ENCODE measurements at regions not wholly inside any gene's neighbourhood (a gene's known extent, or its start where the extent isn't known, plus 50 kb on each side); places are given as distances from the start of the nearest gene placed in this dataset.

GRCh38 chr5:118692811-118693342 lies 295.5 kb downstream of the DTWD2 start:
- no peak overlapping the region for H3K4me3 ChIP-seq (ENCODE audit: low read length)
- no peak for TF ChIP-seq CTCF (conservative IDR thresholded peaks at IDR 0.05; ENCODE audit: low read depth, low read length)
- no peak for DNase-seq (ENCODE audit: low read depth)

GRCh38 chr5:118687661-118688621 lies 300.4 kb downstream of the DTWD2 start:
- TF ChIP-seq CTCF (conservative IDR thresholded peaks at IDR 0.05; ENCODE audit: low read depth, low read length), result no peak
- no peak overlapping the region for H3K4me3 ChIP-seq (ENCODE audit: low read length)

DNA sequence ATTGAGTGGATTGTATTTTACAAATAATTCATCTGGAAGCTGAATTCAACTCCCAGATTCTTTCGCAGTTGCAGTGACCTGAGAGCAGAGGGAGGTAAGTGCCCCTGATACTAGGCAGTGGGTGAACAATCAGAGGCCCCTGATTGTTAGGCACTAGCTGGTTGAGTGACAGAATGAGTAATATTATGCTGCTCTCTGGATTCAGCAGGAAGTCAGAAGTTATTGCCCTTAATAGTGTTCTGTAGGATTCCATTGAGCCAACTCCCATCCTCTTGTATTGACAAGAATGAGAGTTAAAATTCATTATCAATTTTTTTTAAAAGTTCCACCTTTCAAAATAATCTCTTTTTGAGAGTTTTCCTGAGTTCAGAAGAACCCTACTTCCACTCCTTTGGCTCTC lies 301.2 kb downstream of the DTWD2 start:
- DNase-seq (ENCODE audit: low read depth), result no peak
- TF ChIP-seq CTCF (conservative IDR thresholded peaks at IDR 0.05; ENCODE audit: low read depth, low read length), result no peak
- H3K4me3 ChIP-seq (ENCODE audit: low read length), result no peak overlapping the region

More at GRCh38 chr5:118687661-118688621, 300.4 kb downstream of the DTWD2 start:
- DNase-seq (ENCODE audit: low read depth), result no peak

DNA sequence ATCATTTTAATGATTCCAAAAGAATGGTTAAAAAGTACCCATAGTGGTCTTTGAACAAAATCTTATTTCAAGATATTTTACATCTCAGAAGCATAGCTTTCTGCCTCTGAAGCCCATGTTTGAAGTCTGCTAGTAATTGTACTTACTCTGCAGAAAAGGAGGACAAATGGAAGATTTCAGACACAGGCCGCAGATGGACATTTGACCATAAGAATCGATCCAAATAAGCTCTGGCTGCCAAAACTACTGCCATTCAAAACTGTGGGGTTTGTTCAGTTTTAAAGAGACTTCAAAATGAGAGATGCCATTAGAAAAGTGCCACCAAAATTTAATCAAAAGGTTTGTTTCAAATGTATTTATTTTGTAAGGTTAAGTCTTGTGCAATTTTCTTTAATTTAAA lies 306.7 kb downstream of the DTWD2 start:
- DNase-seq (ENCODE audit: low read depth), result no peak
- no peak for TF ChIP-seq CTCF (conservative IDR thresholded peaks at IDR 0.05; ENCODE audit: low read depth, low read length)
- H3K4me3 ChIP-seq (ENCODE audit: low read length), result no peak overlapping the region

GRCh38 chr5:118679264-118679940 lies 308.9 kb downstream of the DTWD2 start:
- no peak for DNase-seq (ENCODE audit: low read depth)
- TF ChIP-seq CTCF (conservative IDR thresholded peaks at IDR 0.05; ENCODE audit: low read depth, low read length), result no peak
- H3K4me3 ChIP-seq (ENCODE audit: low read length), result no peak overlapping the region

- no peak overlapping the region for H3K4me3 ChIP-seq (ENCODE audit: low read length)
- DNase-seq (ENCODE audit: low read depth), result no peak
- no peak for TF ChIP-seq CTCF (conservative IDR thresholded peaks at IDR 0.05; ENCODE audit: low read depth, low read length)
Observed at GRCh38 chr5:118678746-118679145, 309.6 kb downstream of the DTWD2 start.
